ENCODE measurements at regions not wholly inside any gene's neighbourhood (a gene's known extent, or its start where the extent isn't known, plus 50 kb on each side); places are given as distances from the start of the nearest gene placed in this dataset.

GRCh38 chr1:11338284-11338924 lies 65.4 kb downstream of the UBIAD1 start:
- Mint-ChIP-seq H3K4me3 (no peak overlapping the region), H3K27ac (no peak overlapping the region), H3K9me3 (no peaks in the 10 kb centered on the region), H3K36me3 (no peaks in the 10 kb centered on the region), H3K27me3 (peaks cover 59% of the 10 kb centered on the region), H3K4me1 (peaks cover 35% of the 10 kb centered on the region)
- CTCF ChIA-PET, result interaction anchor here (0.6 to 1.3 kb wide), 3 partner anchors 10 to 305 kb away, joined by 3 to 4 read pairs (median 3); no protein-coding TSS in a partner anchor
- no peak for DNase-seq

GRCh38 chr1:11339346-11340232 lies 66.6 kb downstream of the UBIAD1 start:
- peak overlapping the region; percentile 46 for H3K27ac Mint-ChIP-seq
- peaks cover 62% of the 10 kb centered on the region for H3K27me3 Mint-ChIP-seq
- no peak for DNase-seq
- peaks cover 35% of the 10 kb centered on the region for H3K4me1 Mint-ChIP-seq
- no peaks in the 10 kb centered on the region for H3K36me3 Mint-ChIP-seq
- no peaks in the 10 kb centered on the region for H3K9me3 Mint-ChIP-seq
- CTCF ChIA-PET, result interaction anchor here (0.9 to 1.6 kb wide), 4 partner anchors 24 to 304 kb away, joined by 3 to 5 read pairs (median 4); no protein-coding TSS in a partner anchor
- H3K4me3 Mint-ChIP-seq, result no peak overlapping the region

GRCh38 chr1:11340233-11340632 lies 67.2 kb downstream of the UBIAD1 start:
- peaks cover 66% of the 10 kb centered on the region for H3K27me3 Mint-ChIP-seq
- CTCF ChIA-PET, result interaction anchor here (0.9 to 1.6 kb wide), 2 partner anchors 303 kb away, joined by 4 to 5 read pairs; no protein-coding TSS in a partner anchor
- H3K27ac Mint-ChIP-seq, result no peak overlapping the region
- H3K4me3 Mint-ChIP-seq, result no peak overlapping the region
- peaks cover 35% of the 10 kb centered on the region for H3K4me1 Mint-ChIP-seq
- H3K9me3 Mint-ChIP-seq, result no peaks in the 10 kb centered on the region
- DNase-seq, result no peak
- H3K36me3 Mint-ChIP-seq, result no peaks in the 10 kb centered on the region

- Mint-ChIP-seq H3K9me3 (no peaks in the 10 kb centered on the region), H3K27me3 (peaks cover 76% of the 10 kb centered on the region), H3K36me3 (no peaks in the 10 kb centered on the region), H3K27ac (no peak overlapping the region), H3K4me3 (no peak overlapping the region), H3K4me1 (peaks cover 25% of the 10 kb centered on the region)
- DNase-seq, result no peak
- CTCF ChIA-PET, result no interaction called here
Observed at GRCh38 chr1:11341901-11342552, 69.0 kb downstream of the UBIAD1 start.

GRCh38 chr1:11342621-11343032 lies 69.6 kb downstream of the UBIAD1 start:
- no peak overlapping the region for H3K4me3 Mint-ChIP-seq
- no peak for DNase-seq
- H3K27ac Mint-ChIP-seq, result no peak overlapping the region
- no peaks in the 10 kb centered on the region for H3K9me3 Mint-ChIP-seq
- CTCF ChIA-PET, result no interaction called here
- peaks cover 22% of the 10 kb centered on the region for H3K4me1 Mint-ChIP-seq
- no peaks in the 10 kb centered on the region for H3K36me3 Mint-ChIP-seq
- peaks cover 80% of the 10 kb centered on the region for H3K27me3 Mint-ChIP-seq

GRCh38 chr1:11345971-11346715 lies 73.1 kb downstream of the UBIAD1 start:
- Mint-ChIP-seq H3K4me3 (no peak overlapping the region), H3K27me3 (peaks cover 67% of the 10 kb centered on the region), H3K27ac (no peak overlapping the region), H3K4me1 (peaks cover 16% of the 10 kb centered on the region), H3K9me3 (peaks cover 19% of the 10 kb centered on the region), H3K36me3 (peaks cover 7% of the 10 kb centered on the region)
- no peak for DNase-seq
- CTCF ChIA-PET, result no interaction called here

GRCh38 chr1:11350265-11350664 lies 77.3 kb downstream of the UBIAD1 start:
- CTCF ChIA-PET, result interaction anchor here (1.1 kb wide), 1 partner anchor 14 kb away, joined by 3 read pairs; no protein-coding TSS in a partner anchor
- peaks cover 44% of the 10 kb centered on the region for H3K27me3 Mint-ChIP-seq

GRCh38 chr1:11352058-11352715 lies 79.2 kb downstream of the UBIAD1 start:
- Mint-ChIP-seq H3K36me3 (peaks cover 13% of the 10 kb centered on the region), H3K9me3 (peaks cover 32% of the 10 kb centered on the region), H3K27ac (no peak overlapping the region), H3K27me3 (peaks cover 52% of the 10 kb centered on the region), H3K4me3 (no peak overlapping the region), H3K4me1 (peaks cover 33% of the 10 kb centered on the region)
- CTCF ChIA-PET, result interaction anchor here (0.8 kb wide), 1 partner anchor 314 kb away, joined by 3 read pairs; no protein-coding TSS in a partner anchor
- DNase-seq, result no peak

More at GRCh38 chr1:11350265-11350664, 77.3 kb downstream of the UBIAD1 start:
- Mint-ChIP-seq H3K36me3 (peaks cover 13% of the 10 kb centered on the region), H3K9me3 (peaks cover 32% of the 10 kb centered on the region), H3K4me3 (no peak overlapping the region), H3K27ac (no peak overlapping the region), H3K4me1 (peaks cover 33% of the 10 kb centered on the region)
- no peak for DNase-seq

- H3K27me3 Mint-ChIP-seq, result peaks cover 53% of the 10 kb centered on the region
- H3K4me3 Mint-ChIP-seq, result no peak overlapping the region
- no peak for DNase-seq
- CTCF ChIA-PET, result interaction anchor here (0.8 kb wide), 1 partner anchor 315 kb away, joined by 3 read pairs; no protein-coding TSS in a partner anchor
- peaks cover 13% of the 10 kb centered on the region for H3K36me3 Mint-ChIP-seq
- H3K27ac Mint-ChIP-seq, result peak overlapping the region; percentile 1
- H3K4me1 Mint-ChIP-seq, result peaks cover 33% of the 10 kb centered on the region
- peaks cover 32% of the 10 kb centered on the region for H3K9me3 Mint-ChIP-seq
Observed at GRCh38 chr1:11352816-11353799, 80.1 kb downstream of the UBIAD1 start.

- Mint-ChIP-seq H3K4me1 (peaks cover 28% of the 10 kb centered on the region), H3K36me3 (peaks cover 9% of the 10 kb centered on the region), H3K27ac (peak overlapping the region; percentile 49), H3K4me3 (no peak overlapping the region), H3K27me3 (peaks cover 61% of the 10 kb centered on the region), H3K9me3 (peaks cover 20% of the 10 kb centered on the region)
- DNase-seq, result no peak
- CTCF ChIA-PET, result no interaction called here
Observed at GRCh38 chr1:11354893-11355553, 82.0 kb downstream of the UBIAD1 start.

GRCh38 chr1:11355559-11356475 lies 82.8 kb downstream of the UBIAD1 start:
- Mint-ChIP-seq H3K4me1 (peaks cover 23% of the 10 kb centered on the region), H3K9me3 (peaks cover 16% of the 10 kb centered on the region), H3K4me3 (no peak overlapping the region), H3K36me3 (peaks cover 8% of the 10 kb centered on the region), H3K27ac (no peak overlapping the region), H3K27me3 (peaks cover 60% of the 10 kb centered on the region)
- DNase-seq, result no peak
- CTCF ChIA-PET, result no interaction called here
